Endothelial cell of umbilical vein (primary cell): ENCODE measurements at regions not wholly inside any gene's neighbourhood (a gene's known extent, or its start where the extent isn't known, plus 50 kb on each side); places are given as distances from the start of the nearest gene placed in this dataset.

ENCODE experiments used
- BruUV-seq: library from RNA; stranded (reverse); fragments of 400-500 nt; replicated peaks from 2 replicates; lab custom pipeline; 2021; lab: Mats Ljungman, UMichigan
- CTCF ChIA-PET: fragments of 300-600, 350-600 bp; sonication (Branson Sonifier 250); formaldehyde crosslinking; loops from one replicate; lab custom pipeline; 2021; ENCODE audit warnings: antibody characterized with exemption, inconsistent platforms; lab: Charles Lee
- POLR2A ChIA-PET: fragments of 300-600, 350-600 bp; sonication (Branson Sonifier 250); formaldehyde crosslinking; loops from one replicate; lab custom pipeline; 2021; ENCODE audit warnings: antibody characterized with exemption, inconsistent platforms; lab: Charles Lee
- DNase-seq: peaks from one replicate; pipeline ENCODE4 v3.0.0-alpha.2; 2011; ENCODE audit warnings: low read depth, low spot score
- FAIRE-seq: peaks from 2 replicates; lab custom pipeline; 2011; peaks lifted over from hg19 to GRCh38; lab: Jason Lieb, UNC
- H2AFZ ChIP-seq: 2 replicates; pipeline ENCODE4 v1.6.0; 2012; ENCODE audit warnings: low read depth, low read length, control low read depth, inconsistent platforms
- H3K27ac ChIP-seq: 2 replicates; pipeline ENCODE4 v1.5.1; 2011; ENCODE audit warnings: low read depth, mild to moderate bottlenecking, control low read depth, low read length, moderate library complexity; ENCODE audit not compliant: insufficient read depth
- H3K27me3 ChIP-seq, 2 experiments: 2 replicates each; pipeline versions ENCODE4 v1.6.0 to v1.6.1; 2011; ENCODE audit warnings: low read length in 2 of 2, mixed read lengths in 1 of 2; ENCODE audit not compliant: control insufficient read depth in 2 of 2, insufficient read depth in 2 of 2
- H3K36me3 ChIP-seq, 2 experiments: 2 replicates in 1 of 2; 3 replicates in 1 of 2; pipeline ENCODE4 v1.5.1; 2011; ENCODE audit warnings: low read length in 2 of 2, mild to moderate bottlenecking in 1 of 2, moderate library complexity in 1 of 2; ENCODE audit not compliant: control insufficient read depth in 2 of 2, insufficient read depth in 2 of 2; ENCODE audit errors: extremely low read depth in 1 of 2
- H3K4me1 ChIP-seq: 3 replicates; pipeline ENCODE4 v1.5.1; 2011; ENCODE audit warnings: mild to moderate bottlenecking, low read length; ENCODE audit not compliant: control insufficient read depth, insufficient read depth; ENCODE audit errors: extremely low read depth
- H3K4me2 ChIP-seq: 2 replicates; pipeline ENCODE4 v1.6.1; 2011; ENCODE audit warnings: low read length, control low read depth, mixed read lengths; ENCODE audit not compliant: insufficient read depth
- H3K4me3 ChIP-seq, 3 experiments: fragments of 200-600 bp in 1 of 3; sonication (generic), shearing (Covaris generic) in 1 of 3; replicated peaks in 1 of 3; 2 replicates each; pipeline ENCODE4 v1.5.1; 2011 to 2016; ENCODE audit warnings: control low read depth in 3 of 3, low read length in 3 of 3, mild to moderate bottlenecking in 2 of 3, inconsistent platforms in 1 of 3, low read depth in 1 of 3, moderate library complexity in 1 of 3; ENCODE audit not compliant: insufficient read depth in 1 of 3
- H3K79me2 ChIP-seq: 2 replicates; pipeline ENCODE4 v1.6.0; 2012; ENCODE audit warnings: low read length, inconsistent platforms; ENCODE audit not compliant: control insufficient read depth, insufficient read depth
- H3K9ac ChIP-seq: replicated peaks from 2 replicates; pipeline ENCODE3; 2011; ENCODE audit warnings: low read length, control low read depth; ENCODE audit not compliant: insufficient read depth; ENCODE audit errors: extremely low read depth
- H3K9me1 ChIP-seq: replicated peaks from 3 replicates; pipeline ENCODE4 v1.6.0; 2011; ENCODE audit warnings: mild to moderate bottlenecking, low read length; ENCODE audit not compliant: control insufficient read depth, insufficient read depth; ENCODE audit errors: extremely low read depth
- H3K9me3 ChIP-seq: replicated peaks from 2 replicates; pipeline ENCODE4 v1.5.1; 2012; ENCODE audit warnings: low read length, inconsistent platforms; ENCODE audit not compliant: control insufficient read depth, insufficient read depth
- H4K20me1 ChIP-seq: replicated peaks from 2 replicates; pipeline ENCODE3; 2011; ENCODE audit warnings: mild to moderate bottlenecking, low read length; ENCODE audit not compliant: control insufficient read depth, insufficient read depth; ENCODE audit errors: extremely low read depth
- CTCF ChIP-seq, 2 donors: IDR thresholded peaks; 1 replicate in 1 of 2; 2 replicates in 1 of 2; pipeline ENCODE4 v1.5.1; 2011; ENCODE audit warnings: low read length in 2 of 2, mild to moderate bottlenecking in 2 of 2, moderate library complexity in 2 of 2, control low read depth in 1 of 2, inconsistent platforms in 1 of 2, low read depth in 1 of 2; ENCODE audit not compliant: insufficient read depth in 1 of 2; ENCODE audit errors: extremely low read depth in 1 of 2
- EZH2 ChIP-seq: IDR thresholded peaks from 2 replicates; pipeline ENCODE4 v1.6.1; 2012; ENCODE audit warnings: borderline replicate concordance, low read depth, mild to moderate bottlenecking, moderate library complexity, low read length, inconsistent platforms; ENCODE audit not compliant: severe bottlenecking
- FOS ChIP-seq: IDR thresholded peaks from 2 replicates; pipeline ENCODE4 v1.6.1; 2011; ENCODE audit warnings: mild to moderate bottlenecking, low read length, moderate library complexity, borderline replicate concordance; ENCODE audit not compliant: insufficient read depth
- GATA2 ChIP-seq: IDR thresholded peaks from 2 replicates; pipeline ENCODE4 v1.7.0; 2011; ENCODE audit warnings: low read depth, mild to moderate bottlenecking, moderate library complexity, mixed read lengths, low read length; ENCODE audit not compliant: insufficient read length, insufficient read depth
- JUN ChIP-seq: IDR thresholded peaks from 2 replicates; pipeline ENCODE4 v1.6.1; 2011; ENCODE audit warnings: borderline replicate concordance, low read depth; ENCODE audit not compliant: insufficient read length, insufficient read depth
- MAX ChIP-seq: IDR thresholded peaks from 2 replicates; pipeline ENCODE4 v1.6.1; 2011; ENCODE audit not compliant: insufficient read depth, insufficient read length
- MYC ChIP-seq: IDR thresholded peaks from one replicate; pipeline ENCODE4 v1.6.1; 2011; ENCODE audit warnings: mild to moderate bottlenecking, low read depth, low read length
- POLR2A ChIP-seq: IDR thresholded peaks from 2 replicates; pipeline ENCODE4 v1.6.1; 2012; ENCODE audit warnings: low read depth, mild to moderate bottlenecking, control low read depth, low read length
- POLR2AphosphoS5 ChIP-seq: IDR thresholded peaks from 2 replicates; pipeline ENCODE4 v1.6.1; 2012; ENCODE audit warnings: low read depth, mild to moderate bottlenecking, control low read depth, low read length, moderate library complexity; ENCODE audit not compliant: insufficient read depth
- dilution Hi-C: fragments of 300-500 bp; cut with MboI; formaldehyde crosslinking; loops from one replicate; pipeline ENCODE4 v1.15.0; 2019; ENCODE audit warnings: low sequenced_read_pairs; ENCODE audit not compliant: extremely low pct_ligation_motif_present
- intact Hi-C: fragments of 100-400 bp; cut with micrococcal nuclease; formaldehyde crosslinking; loops from one replicate; pipeline ENCODE4 v1.10.0; 2022

- intact Hi-C loops: no loop called here
- no peaks in the 10 kb centered on the region for H3K36me3 ChIP-seq
Measured at GRCh38 chr12:91871751-91872150, 273.9 kb downstream of the BTG1 start.

More at GRCh38 chr12:91871751-91872150, 273.9 kb downstream of the BTG1 start:
- Histone ChIP-seq H3K4me2 (no peak overlapping the region), H3K27me3 (no peaks in the 10 kb centered on the region), H3K4me3 (no peak overlapping the region), H3K9me1 (no peaks in the 10 kb centered on the region), H3K79me2 (no peaks in the 10 kb centered on the region), H3K27ac (no peak overlapping the region), H3K4me1 (peaks cover under 1% of the 10 kb centered on the region), H3K9me3 (no peaks in the 10 kb centered on the region), H3K9ac (no peak overlapping the region), H2AFZ (no peak overlapping the region), H4K20me1 (no peaks in the 10 kb centered on the region)
- no peak for FAIRE-seq
- TF ChIP-seq FOS (no peak), GATA2 (no peak), MAX (no peak), POLR2A (no peak), CTCF (IDR thresholded peaks at IDR 0.05; ENCODE audit: extremely low read depth in 1 of 2, insufficient read depth in 1 of 2, low read depth in 1 of 2, low read length in 2 of 2) (no peak), JUN (no peak), MYC (no peak), POLR2AphosphoS5 (no peak), EZH2 (no peak)
- ChIA-PET POLR2A (no interaction called here), CTCF (no interaction called here)
- no peak for DNase-seq
- BruUV-seq: no TSS peak
- dilution Hi-C loops: no loop called here
